ENCODE measurements at regions not wholly inside any gene's neighbourhood (a gene's known extent, or its start where the extent isn't known, plus 50 kb on each side); places are given as distances from the start of the nearest gene placed in this dataset.
A peak's percentile ranks its signal among the peaks of the same experiment; 100 is the strongest.

DNA sequence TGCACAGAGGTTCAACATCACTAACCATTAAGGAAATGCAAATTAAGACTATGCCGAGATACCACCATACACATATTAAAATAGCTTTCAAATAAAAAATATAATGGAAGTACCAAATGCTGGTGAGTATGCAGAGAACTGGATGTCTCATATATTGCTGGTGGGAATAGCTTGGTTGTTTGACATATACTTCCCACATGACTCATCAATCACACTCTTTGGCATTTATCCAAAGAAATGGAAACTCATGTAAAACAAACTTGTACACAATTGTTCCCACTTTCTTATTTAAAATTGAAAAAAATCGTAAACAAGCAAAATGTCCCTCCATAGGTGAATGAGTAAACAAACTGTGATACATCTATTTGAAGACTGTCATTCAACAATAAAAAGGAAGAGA lies 982.6 kb upstream of the ATXN8OS start:
- Histone ChIP-seq H3K36me3 (ENCODE audit: control insufficient read depth in 2 of 2, insufficient read depth in 1 of 2, low read length in 2 of 2) (no peaks in the 10 kb centered on the region), H3K4me3 (ENCODE audit: low read depth, low read length) (no peak overlapping the region), H3K9me3 (ENCODE audit: control insufficient read depth, insufficient read depth, low read depth, low read length) (no peaks in the 10 kb centered on the region), H3K4me1 (ENCODE audit: control insufficient read depth, insufficient read depth, low read length) (no peaks in the 10 kb centered on the region), H3K27ac (ENCODE audit: extremely low read depth, low read depth, low read length) (no peak overlapping the region)
- CTCF ChIA-PET, result no interaction called here
- POLR2A ChIA-PET, result no interaction called here
- TF ChIP-seq ZFP69B (tag by site-specific recombination; IDR thresholded peaks at IDR 0.05), result no peak
- TF ChIP-seq, protein P1, sequence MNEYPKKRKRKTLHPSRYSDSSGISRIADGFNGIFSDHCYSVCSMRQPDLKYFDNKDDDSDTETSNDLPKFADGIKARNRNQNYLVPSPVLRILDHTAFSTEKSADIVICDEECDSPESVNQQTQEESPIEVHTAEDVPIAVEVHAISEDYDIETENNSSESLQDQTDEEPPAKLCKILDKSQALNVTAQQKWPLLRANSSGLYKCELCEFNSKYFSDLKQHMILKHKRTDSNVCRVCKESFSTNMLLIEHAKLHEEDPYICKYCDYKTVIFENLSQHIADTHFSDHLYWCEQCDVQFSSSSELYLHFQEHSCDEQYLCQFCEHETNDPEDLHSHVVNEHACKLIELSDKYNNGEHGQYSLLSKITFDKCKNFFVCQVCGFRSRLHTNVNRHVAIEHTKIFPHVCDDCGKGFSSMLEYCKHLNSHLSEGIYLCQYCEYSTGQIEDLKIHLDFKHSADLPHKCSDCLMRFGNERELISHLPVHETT (tag by site-specific recombination; IDR thresholded peaks at IDR 0.05), result no peak
- no peak for TF ChIP-seq ZNF670 (tag by site-specific recombination; IDR thresholded peaks at IDR 0.05; ENCODE audit: low read depth)

GRCh38 chr13:69109891-69110525 lies 997.6 kb upstream of the ATXN8OS start:
- TF ChIP-seq ZNF558 (tag by site-specific recombination; IDR thresholded peaks at IDR 0.05) (no peak), SETDB1 (IDR thresholded peaks at IDR 0.05; ENCODE audit: insufficient read length, low read length) (peak; percentile 79)
- CTCF ChIA-PET, result interaction anchor here (0.5 kb wide), 1 partner anchor 43 kb away, joined by 3 read pairs; no protein-coding TSS in a partner anchor
- H3K9me3 ChIP-seq (ENCODE audit: control insufficient read depth, insufficient read depth, low read depth, low read length), result no peaks in the 10 kb centered on the region
- no peaks in the 10 kb centered on the region for H3K36me3 ChIP-seq (ENCODE audit: control insufficient read depth in 2 of 2, insufficient read depth in 1 of 2, low read length in 2 of 2)
- H3K27ac ChIP-seq (ENCODE audit: extremely low read depth, low read depth, low read length), result no peak overlapping the region
- H3K4me3 ChIP-seq (ENCODE audit: low read depth, low read length), result no peak overlapping the region
- H3K4me1 ChIP-seq (ENCODE audit: control insufficient read depth, insufficient read depth, low read length), result no peaks in the 10 kb centered on the region
- POLR2A ChIA-PET, result no interaction called here

GRCh38 chr13:69108486-69108885 lies 999.1 kb upstream of the ATXN8OS start:
- POLR2A ChIA-PET, result no interaction called here
- Histone ChIP-seq H3K4me1 (ENCODE audit: control insufficient read depth, insufficient read depth, low read length) (no peaks in the 10 kb centered on the region), H3K4me3 (ENCODE audit: low read depth, low read length) (no peak overlapping the region), H3K36me3 (ENCODE audit: control insufficient read depth in 2 of 2, insufficient read depth in 1 of 2, low read length in 2 of 2) (no peaks in the 10 kb centered on the region), H3K27ac (ENCODE audit: extremely low read depth, low read depth, low read length) (no peak overlapping the region), H3K9me3 (ENCODE audit: control insufficient read depth, insufficient read depth, low read depth, low read length) (no peaks in the 10 kb centered on the region)
- TF ChIP-seq SCRT2 (tag by site-specific recombination; IDR thresholded peaks at IDR 0.05), result no peak
- no peak for TF ChIP-seq OSR2 (tag by site-specific recombination; IDR thresholded peaks at IDR 0.05)
- no peak for TF ChIP-seq ZNF292 (tag by site-specific recombination; IDR thresholded peaks at IDR 0.05; ENCODE audit: borderline replicate concordance, low read depth)
- no peak for TF ChIP-seq ZNF112 (tag by site-specific recombination; IDR thresholded peaks at IDR 0.05)
- TF ChIP-seq, protein P2, sequence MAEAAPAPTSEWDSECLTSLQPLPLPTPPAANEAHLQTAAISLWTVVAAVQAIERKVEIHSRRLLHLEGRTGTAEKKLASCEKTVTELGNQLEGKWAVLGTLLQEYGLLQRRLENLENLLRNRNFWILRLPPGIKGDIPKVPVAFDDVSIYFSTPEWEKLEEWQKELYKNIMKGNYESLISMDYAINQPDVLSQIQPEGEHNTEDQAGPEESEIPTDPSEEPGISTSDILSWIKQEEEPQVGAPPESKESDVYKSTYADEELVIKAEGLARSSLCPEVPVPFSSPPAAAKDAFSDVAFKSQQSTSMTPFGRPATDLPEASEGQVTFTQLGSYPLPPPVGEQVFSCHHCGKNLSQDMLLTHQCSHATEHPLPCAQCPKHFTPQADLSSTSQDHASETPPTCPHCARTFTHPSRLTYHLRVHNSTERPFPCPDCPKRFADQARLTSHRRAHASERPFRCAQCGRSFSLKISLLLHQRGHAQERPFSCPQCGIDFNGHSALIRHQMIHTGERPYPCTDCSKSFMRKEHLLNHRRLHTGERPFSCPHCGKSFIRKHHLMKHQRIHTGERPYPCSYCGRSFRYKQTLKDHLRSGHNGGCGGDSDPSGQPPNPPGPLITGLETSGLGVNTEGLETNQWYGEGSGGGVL (tag by site-specific recombination; IDR thresholded peaks at IDR 0.05), result no peak
- TF ChIP-seq ZNF26 (tag by site-specific recombination; IDR thresholded peaks at IDR 0.05), result no peak
- TF ChIP-seq ZNF658 (tag by site-specific recombination; IDR thresholded peaks at IDR 0.05), result no peak
- TF ChIP-seq TRIM28 (IDR thresholded peaks at IDR 0.05; ENCODE audit: borderline replicate concordance, low read length), result no peak
- TF ChIP-seq ZNF843 (tag by site-specific recombination; IDR thresholded peaks at IDR 0.05), result no peak
- CTCF ChIA-PET, result no interaction called here

- H3K9me3 ChIP-seq (ENCODE audit: control insufficient read depth, insufficient read depth, low read depth, low read length), result no peaks in the 10 kb centered on the region
- TF ChIP-seq ZNF311 (tag by site-specific recombination; IDR thresholded peaks at IDR 0.05; ENCODE audit: borderline replicate concordance) (no peak), SETDB1 (IDR thresholded peaks at IDR 0.05; ENCODE audit: insufficient read length, low read length) (peak; percentile 49), ZNF629 (tag by site-specific recombination; IDR thresholded peaks at IDR 0.05) (no peak), ZNF768 (tag by site-specific recombination; IDR thresholded peaks at IDR 0.05) (no peak), ZNF76 (tag by site-specific recombination; IDR thresholded peaks at IDR 0.05; ENCODE audit: borderline replicate concordance, low read depth) (no peak), ZNF157 (tag by site-specific recombination; IDR thresholded peaks at IDR 0.05) (no peak), ZNF354C (tag by site-specific recombination; IDR thresholded peaks at IDR 0.05; ENCODE audit: borderline replicate concordance, low read depth) (no peak)
- ChIA-PET CTCF (no interaction called here), POLR2A (no interaction called here)
- H3K27ac ChIP-seq (ENCODE audit: extremely low read depth, low read depth, low read length), result no peak overlapping the region
- H3K36me3 ChIP-seq (ENCODE audit: control insufficient read depth in 2 of 2, insufficient read depth in 1 of 2, low read length in 2 of 2), result no peaks in the 10 kb centered on the region
- no peaks in the 10 kb centered on the region for H3K4me1 ChIP-seq (ENCODE audit: control insufficient read depth, insufficient read depth, low read length)
- H3K4me3 ChIP-seq (ENCODE audit: low read depth, low read length), result no peak overlapping the region
Observed at GRCh38 chr13:69107436-69107835, 1000.2 kb upstream of the ATXN8OS start.
